Stimulated activated CD8-positive, alpha-beta memory T cell treated with anti-CD3 and anti-CD28 coated beads, Interleukin-4, amount 100 ng/mL, for 1 hour (primary cell): ENCODE measurements at regions not wholly inside any gene's neighbourhood (a gene's known extent, or its start where the extent isn't known, plus 50 kb on each side); places are given as distances from the start of the nearest gene placed in this dataset.
"Not testable (repeated sequence)": the region's sequence is repeated elsewhere in the genome, so short reads cannot be mapped to it uniquely, and the experiment has no call there.

Source experiments
- DNase-seq, 2 donors: peaks; one replicate each; pipeline ENCODE4 v3.0.0-alpha.2; 2020; ENCODE audit warnings: low read depth in 2 of 2, low spot score in 1 of 2

- no peak for DNase-seq
These were observed 227.8 kb upstream of the RBMS1 start for GRCh38 chr2:160721089-160722040.

GRCh38 chr2:160726046-160726445, 232.4 kb upstream of the RBMS1 start:
- DNase-seq, result no peak

- DNase-seq, result no peak
These were observed 236.8 kb upstream of the RBMS1 start for GRCh38 chr2:160730296-160730995.

- DNase-seq, result no peak
These were observed 237.8 kb upstream of the RBMS1 start for GRCh38 chr2:160731415-160731814.

GRCh38 chr2:160731856-160732255, 238.2 kb upstream of the RBMS1 start:
- no peak for DNase-seq

GRCh38 chr2:160735696-160736095, 242.1 kb upstream of the RBMS1 start:
- no peak for DNase-seq

- DNase-seq, result no peak
These were observed 242.8 kb upstream of the RBMS1 start for GRCh38 chr2:160736148-160737028.

DNA sequence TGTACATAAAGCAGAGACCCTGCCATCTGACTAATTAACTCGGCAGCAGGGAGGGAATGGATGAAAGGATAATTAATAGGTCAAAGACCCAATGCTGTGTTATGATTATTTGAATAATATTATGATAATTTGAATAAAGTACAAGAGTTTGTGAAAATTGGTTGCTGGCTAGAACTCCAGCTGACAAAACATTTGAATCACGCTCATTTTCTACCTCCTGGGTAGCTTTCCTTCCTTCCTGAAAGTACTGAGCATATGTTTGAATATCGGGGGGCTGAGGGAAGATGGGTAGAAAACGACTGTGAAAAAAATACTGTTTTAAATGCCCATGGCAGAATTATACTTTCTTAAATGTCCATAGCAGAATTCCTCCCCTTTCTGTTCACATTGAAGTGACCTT, 243.6 kb upstream of the RBMS1 start:
- DNase-seq, result no peak

DNA sequence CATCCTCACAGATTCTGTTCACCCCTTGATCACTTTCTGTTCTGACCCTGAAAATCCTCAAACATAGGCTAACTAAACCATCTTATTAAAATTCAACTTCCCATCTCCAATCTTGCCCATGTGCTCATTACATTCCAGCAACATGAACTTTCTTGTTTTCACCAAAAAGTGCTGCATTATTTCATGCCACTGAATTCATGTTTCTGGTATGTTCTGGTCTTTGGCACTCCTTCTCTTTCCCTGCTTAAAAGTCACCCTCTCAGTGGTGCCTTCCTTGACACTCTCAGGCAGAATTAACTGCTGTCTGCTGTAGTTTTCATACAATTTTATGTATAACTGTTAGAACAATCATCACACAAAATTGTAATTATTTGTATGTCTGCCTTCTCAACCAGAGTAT, 247.7 kb upstream of the RBMS1 start:
- DNase-seq, result no peak

GRCh38 chr2:160741815-160742214, 248.2 kb upstream of the RBMS1 start:
- no peak for DNase-seq

GRCh38 chr2:160742667-160743066, 249.1 kb upstream of the RBMS1 start:
- DNase-seq, result no peak

- DNase-seq, result no peak
These were observed 254.0 kb upstream of the RBMS1 start for GRCh38 chr2:160747501-160748170.

GRCh38 chr2:160751021-160751420, 257.4 kb upstream of the RBMS1 start:
- DNase-seq, result no peak

- no peak for DNase-seq
These were observed 259.1 kb upstream of the RBMS1 start for GRCh38 chr2:160752475-160753330.

DNA sequence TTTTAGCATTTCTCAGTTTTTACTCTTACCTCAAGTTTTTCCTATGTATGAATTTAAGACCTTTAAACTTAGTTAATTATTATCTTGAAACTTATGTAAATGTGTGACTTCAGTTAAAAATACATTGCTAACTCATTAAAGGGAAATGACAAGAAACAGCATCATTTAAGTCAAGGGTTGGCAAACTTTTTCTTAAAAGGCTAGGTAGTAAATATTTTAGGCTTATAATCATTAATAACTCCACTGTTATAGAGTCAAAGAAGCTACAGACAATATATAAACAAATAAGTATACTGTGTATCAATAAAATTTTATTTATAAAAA, 259.7 kb upstream of the RBMS1 start:
- DNase-seq, result no peak

DNA sequence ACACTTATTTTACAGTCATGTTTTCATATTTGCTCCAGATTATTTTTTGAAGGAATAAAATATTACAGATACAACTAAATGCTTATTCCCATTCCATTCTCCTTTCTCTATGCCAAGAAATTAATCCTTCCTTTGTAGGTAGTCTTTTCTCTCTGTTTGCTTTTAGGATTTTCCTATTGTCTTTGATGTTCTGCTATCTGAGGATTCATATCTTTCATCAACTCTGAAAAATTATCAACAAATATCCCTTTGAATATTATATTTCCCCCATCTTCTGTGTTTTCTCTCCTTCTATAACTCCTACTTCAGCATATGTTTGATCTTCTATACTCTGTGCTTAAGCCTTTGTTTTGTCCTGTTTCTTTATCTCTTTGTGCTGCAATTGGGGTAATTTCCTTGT, 260.4 kb upstream of the RBMS1 start:
- DNase-seq, result no peak

DNA sequence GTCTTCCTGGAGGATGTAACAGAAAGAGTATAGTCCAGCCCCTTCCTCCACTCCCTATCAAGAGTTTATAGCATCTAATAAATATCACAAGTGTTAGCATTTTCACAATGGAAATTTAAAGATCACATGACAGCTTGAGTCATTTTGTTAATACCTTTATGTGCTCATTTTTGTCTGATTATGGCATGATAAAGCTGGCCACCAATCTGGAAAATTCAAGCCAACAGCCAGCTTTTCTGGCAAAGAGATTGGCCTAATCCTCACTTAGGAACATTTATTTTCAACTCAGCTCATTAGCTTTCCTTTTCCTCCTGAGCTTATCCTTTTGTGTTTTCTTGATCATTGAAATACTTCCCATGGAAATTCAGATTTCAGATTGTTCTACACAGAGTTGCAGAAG, 262.9 kb upstream of the RBMS1 start:
- DNase-seq, result no peak

DNA sequence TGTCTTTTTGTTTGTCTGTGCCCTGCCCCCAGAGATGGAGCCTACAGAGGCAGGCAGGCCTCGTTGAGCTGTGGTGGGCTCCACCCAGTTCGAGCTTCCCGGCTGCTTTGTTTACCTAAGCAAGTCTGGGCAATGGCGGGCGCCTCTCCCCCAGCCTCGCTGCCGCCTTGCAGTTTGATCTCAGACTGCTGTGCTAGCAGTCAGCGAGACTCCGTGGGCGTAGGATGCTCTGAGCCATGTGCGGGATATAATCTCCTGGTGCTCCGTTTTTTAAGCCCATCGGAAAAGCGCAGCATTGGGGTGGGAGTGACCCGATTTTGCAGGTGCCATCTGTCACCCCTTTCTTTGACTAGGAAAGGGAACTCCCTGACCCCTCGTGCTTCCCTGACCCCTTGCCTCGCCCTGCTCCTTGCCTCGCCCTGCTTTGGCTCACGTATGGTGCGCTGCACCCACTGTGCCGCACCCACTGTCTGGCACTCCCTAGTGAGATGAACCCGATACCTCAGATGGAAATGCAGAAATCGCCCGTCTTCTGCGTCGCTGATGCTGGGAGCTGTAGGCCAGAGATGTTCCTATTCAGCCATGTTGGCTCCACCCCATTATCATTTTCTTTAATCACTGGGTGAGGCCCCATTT, 269.0 kb upstream of the RBMS1 start:
- DNase-seq, result not testable (repeated sequence)

DNA sequence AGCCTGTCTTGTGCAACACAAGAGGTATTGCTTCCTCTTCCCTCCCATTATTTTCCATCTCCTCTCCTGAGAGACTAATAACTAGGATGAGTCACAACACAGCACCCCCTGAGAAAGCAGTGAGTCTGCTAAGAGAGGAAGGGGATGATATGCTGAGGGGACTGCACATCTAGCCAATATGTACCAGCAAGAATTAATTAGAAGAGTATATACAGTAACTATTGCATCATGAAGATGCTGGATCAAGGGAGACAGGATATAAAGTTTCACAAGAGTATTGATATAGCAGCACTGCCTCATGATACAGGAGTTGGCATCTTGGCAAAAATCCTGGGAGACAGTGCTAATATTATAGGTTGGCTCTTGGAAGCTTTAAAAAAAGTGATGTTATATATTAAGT, 289.9 kb upstream of the RBMS1 start:
- no peak for DNase-seq

GRCh38 chr2:160784034-160784433, 290.4 kb upstream of the RBMS1 start:
- DNase-seq, result no peak
